Subcutaneous abdominal adipose tissue (tissue), 5 donors: ENCODE measurements at regions not wholly inside any gene's neighbourhood (a gene's known extent, or its start where the extent isn't known, plus 50 kb on each side); places are given as distances from the start of the nearest gene placed in this dataset.
"Not testable (repeated sequence)": the region's sequence is repeated elsewhere in the genome, so short reads cannot be mapped to it uniquely, and the experiment has no call there.

ENCODE experiments used
- H3K27ac ChIP-seq: one replicate; pipeline ENCODE4 v1.7.0; 2013; ENCODE audit warnings: low read depth, mild to moderate bottlenecking, inconsistent platforms, low read length, moderate library complexity
- H3K27me3 ChIP-seq, 5 donors: one replicate each; pipeline ENCODE4 v1.7.0; 2013; ENCODE audit warnings: low read length in 5 of 5, inconsistent platforms in 1 of 5; ENCODE audit not compliant: control insufficient read depth in 5 of 5, insufficient read depth in 4 of 5
- H3K36me3 ChIP-seq, 5 donors: one replicate each; pipeline ENCODE4 v1.7.0; 2013; ENCODE audit warnings: low read length in 5 of 5; ENCODE audit not compliant: control insufficient read depth in 5 of 5, insufficient read depth in 5 of 5
- H3K4me1 ChIP-seq, 5 donors: one replicate each; pipeline ENCODE4 v1.7.0; 2013; ENCODE audit warnings: low read length in 5 of 5, mild to moderate bottlenecking in 3 of 5, moderate library complexity in 1 of 5; ENCODE audit not compliant: control insufficient read depth in 5 of 5, insufficient read depth in 5 of 5
- H3K4me3 ChIP-seq, 5 donors: one replicate each; pipeline ENCODE4 v1.7.0; 2013; ENCODE audit warnings: low read length in 5 of 5, low read depth in 1 of 5
- H3K9ac ChIP-seq, 5 donors: one replicate each; pipeline ENCODE4 v1.7.0; 2013; ENCODE audit warnings: low read length in 5 of 5, mild to moderate bottlenecking in 4 of 5, moderate library complexity in 3 of 5
- H3K9me3 ChIP-seq, 5 donors: one replicate each; pipeline ENCODE4 v1.7.0; 2013; ENCODE audit warnings: low read length in 5 of 5; ENCODE audit not compliant: control insufficient read depth in 5 of 5
- donor health status: healthy.
- donor health status: healthy.
- donor health status: healthy.
- donor health status: healthy.
- donor health status: healthy.

GRCh38 chr16:29137894-29138662, 153.2 kb downstream of the LAT start:
- H3K4me1 ChIP-seq, H3K27me3 ChIP-seq, H3K27ac ChIP-seq, H3K4me3 ChIP-seq, H3K36me3 ChIP-seq, H3K9ac ChIP-seq, H3K9me3 ChIP-seq: not testable (repeated sequence)

- not testable (repeated sequence) for H3K27me3 ChIP-seq, H3K9ac ChIP-seq, H3K4me1 ChIP-seq, H3K27ac ChIP-seq, H3K4me3 ChIP-seq, H3K9me3 ChIP-seq, H3K36me3 ChIP-seq
Measured at GRCh38 chr16:29137461-29137860, 152.6 kb downstream of the LAT start.

GRCh38 chr16:29136916-29137315, 152.1 kb downstream of the LAT start:
- H3K36me3 ChIP-seq, H3K4me3 ChIP-seq, H3K27ac ChIP-seq, H3K27me3 ChIP-seq, H3K9me3 ChIP-seq, H3K4me1 ChIP-seq, H3K9ac ChIP-seq: not testable (repeated sequence)

GRCh38 chr16:29136046-29136696, 151.3 kb downstream of the LAT start:
- not testable (repeated sequence) for H3K9me3 ChIP-seq, H3K27ac ChIP-seq, H3K4me3 ChIP-seq, H3K9ac ChIP-seq, H3K4me1 ChIP-seq, H3K27me3 ChIP-seq, H3K36me3 ChIP-seq

GRCh38 chr16:29135098-29135497, 150.2 kb downstream of the LAT start:
- H3K9ac ChIP-seq, H3K9me3 ChIP-seq, H3K27me3 ChIP-seq, H3K36me3 ChIP-seq, H3K27ac ChIP-seq, H3K4me3 ChIP-seq: not testable (repeated sequence)
- H3K4me1 ChIP-seq, result peaks cover 0 to 17% (median 12%) of the 10 kb centered on the region in 5 donors

GRCh38 chr16:29133681-29134430, 149.0 kb downstream of the LAT start:
- H3K9ac ChIP-seq, H3K9me3 ChIP-seq, H3K4me3 ChIP-seq, H3K27ac ChIP-seq, H3K27me3 ChIP-seq, H3K36me3 ChIP-seq: not testable (repeated sequence)
- H3K4me1 ChIP-seq, result peaks cover 0 to 29% (median 24%) of the 10 kb centered on the region in 5 donors

GRCh38 chr16:29132869-29133268, 148.0 kb downstream of the LAT start:
- peaks cover 0 to 38% (median 33%) of the 10 kb centered on the region in 5 donors for H3K4me1 ChIP-seq

GRCh38 chr16:29132444-29132843, 147.6 kb downstream of the LAT start:
- not testable (repeated sequence) for H3K9me3 ChIP-seq

More at GRCh38 chr16:29132869-29133268, 148.0 kb downstream of the LAT start:
- not testable (repeated sequence) for H3K4me3 ChIP-seq, H3K36me3 ChIP-seq, H3K27me3 ChIP-seq, H3K9ac ChIP-seq, H3K27ac ChIP-seq, H3K9me3 ChIP-seq

GRCh38 chr16:29130901-29131851, 146.3 kb downstream of the LAT start:
- not testable (repeated sequence) for H3K36me3 ChIP-seq, H3K27me3 ChIP-seq, H3K4me3 ChIP-seq, H3K9ac ChIP-seq, H3K9me3 ChIP-seq, H3K27ac ChIP-seq
- peaks cover 0 to 40% (median 34%) of the 10 kb centered on the region in 5 donors for H3K4me1 ChIP-seq

More at GRCh38 chr16:29132444-29132843, 147.6 kb downstream of the LAT start:
- H3K36me3 ChIP-seq, H3K4me3 ChIP-seq, H3K9ac ChIP-seq, H3K27me3 ChIP-seq, H3K27ac ChIP-seq: not testable (repeated sequence)
- peaks cover 0 to 39% (median 34%) of the 10 kb centered on the region in 5 donors for H3K4me1 ChIP-seq
